Eye (tissue), 1 donor: ENCODE measurements at regions not wholly inside any gene's neighbourhood (a gene's known extent, or its start where the extent isn't known, plus 50 kb on each side); places are given as distances from the start of the nearest gene placed in this dataset.

Experiments
- DNase-seq: peaks from one replicate; pipeline ENCODE4 v3.0.0-alpha.2; 2015

DNA sequence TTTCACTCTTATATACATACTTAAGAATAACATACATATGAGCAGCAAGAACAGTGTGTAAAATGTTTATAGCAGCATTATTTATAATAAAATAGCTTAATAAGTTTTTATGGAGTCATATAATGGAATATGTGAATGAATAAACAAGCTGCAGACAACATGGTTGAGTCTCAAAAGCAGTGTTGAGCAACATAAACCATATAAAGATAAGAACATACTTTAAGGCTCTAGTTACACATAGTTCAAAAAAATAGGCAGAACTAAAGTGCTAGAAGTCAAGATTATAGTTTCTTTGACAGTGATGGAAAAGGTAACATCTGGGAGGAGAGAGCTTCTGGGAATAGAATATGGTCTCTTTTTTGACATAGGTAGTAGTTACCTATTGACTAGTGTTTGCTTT lies 53.7 kb upstream of the ADAMTS19 start:
- DNase-seq, result no peak
